SIG-M5 treated with dmso at 0.1 percent for 504 hours (cell line): ENCODE measurements at regions not wholly inside any gene's neighbourhood (a gene's known extent, or its start where the extent isn't known, plus 50 kb on each side); places are given as distances from the start of the nearest gene placed in this dataset.

Experiments used
- DNase-seq: peaks from one replicate; lab custom pipeline; 2025; ENCODE audit not compliant: unreplicated experiment; lab: John Stamatoyannopoulos, UW

GRCh38 chr18:55064073-55064472 is 104.8 kb upstream of the CCDC68 start:
- no peak for DNase-seq

DNA sequence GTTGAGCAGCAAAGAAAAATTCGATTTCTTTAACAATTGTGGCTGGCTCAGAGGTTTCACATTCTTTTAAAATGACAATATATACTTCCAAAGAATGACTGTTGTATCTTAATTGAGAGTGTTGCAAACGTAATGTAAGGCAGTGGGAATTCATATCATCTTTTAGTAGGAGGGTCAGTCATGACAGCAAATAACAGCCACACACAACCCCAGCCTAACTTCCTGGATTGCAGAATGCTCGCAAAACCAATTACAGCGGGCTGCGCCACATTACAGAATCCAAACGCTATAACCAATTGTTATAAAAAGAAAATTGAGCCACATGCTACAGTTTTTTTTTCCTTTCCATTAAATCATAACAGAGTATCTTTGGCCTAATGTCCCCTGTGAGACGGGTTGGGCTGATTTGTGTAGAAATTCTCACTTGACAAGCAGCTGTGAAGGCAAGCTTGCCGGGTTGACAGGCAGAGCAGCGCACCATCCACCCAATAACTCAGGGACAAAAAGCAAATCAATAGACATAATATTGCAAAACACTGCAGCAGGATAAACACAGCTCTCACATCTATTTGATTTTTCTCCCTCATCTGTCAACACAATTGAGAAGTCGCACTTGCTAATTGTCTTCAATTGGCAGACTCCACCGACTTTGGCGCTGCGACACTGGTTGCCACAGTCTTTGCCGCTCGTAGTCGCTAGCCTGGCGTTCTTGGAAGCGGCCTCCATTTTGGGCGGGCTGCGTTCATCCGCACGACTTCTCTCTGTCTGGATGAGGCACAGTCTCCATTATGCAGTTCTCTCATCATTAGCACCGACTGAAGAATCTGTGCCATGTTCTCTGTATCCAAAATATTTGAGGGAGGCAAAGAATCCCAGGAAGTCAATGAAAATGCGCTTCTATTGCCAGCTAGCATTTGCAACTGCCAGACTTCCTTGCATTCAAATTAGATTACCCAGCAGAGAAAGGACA is 95.0 kb upstream of the CCDC68 start:
- no peak for DNase-seq

- DNase-seq: no peak
Measured at GRCh38 chr18:55048892-55049291, 89.6 kb upstream of the CCDC68 start.

DNA sequence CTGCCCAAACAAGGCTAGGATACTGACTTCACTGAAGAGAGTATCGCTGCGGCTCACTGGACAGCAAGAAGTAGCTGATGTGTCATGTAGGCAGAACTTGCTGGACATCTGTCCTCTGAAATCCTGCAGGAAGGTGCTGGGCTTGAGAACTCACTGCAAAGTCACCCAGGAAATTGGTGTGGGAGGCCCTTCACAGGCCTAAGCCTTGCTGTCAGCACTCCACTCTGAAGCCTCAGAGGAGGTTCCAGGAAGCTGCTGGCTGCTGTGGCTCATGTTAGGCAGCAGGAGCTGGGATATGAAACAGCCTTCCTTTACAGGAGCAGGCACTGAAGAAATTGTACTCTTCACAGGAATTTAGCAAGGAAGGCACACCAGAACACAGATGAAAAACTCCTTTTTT is 88.3 kb upstream of the CCDC68 start:
- no peak for DNase-seq

DNA sequence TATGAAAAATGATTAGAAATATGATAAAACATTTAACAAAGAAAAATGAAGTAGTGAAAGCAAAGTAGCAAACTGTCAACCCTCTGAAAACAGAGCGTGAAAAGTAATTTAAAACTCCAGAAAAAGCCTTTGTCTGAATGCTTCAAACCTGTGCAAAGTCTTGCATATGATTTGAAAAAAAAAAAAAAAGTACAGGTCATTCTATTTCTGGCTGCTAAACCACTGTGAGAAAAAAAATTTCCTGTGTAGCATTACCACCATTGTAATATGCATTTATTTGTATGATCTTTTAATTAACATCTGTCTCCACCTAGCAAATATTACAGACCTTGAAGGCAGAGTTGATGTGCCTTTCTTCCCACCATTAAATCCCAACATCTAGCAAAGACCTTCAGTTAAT is 82.1 kb upstream of the CCDC68 start:
- DNase-seq: no peak

- no peak for DNase-seq
Measured at GRCh38 chr18:55038162-55038561, 78.9 kb upstream of the CCDC68 start.

DNA sequence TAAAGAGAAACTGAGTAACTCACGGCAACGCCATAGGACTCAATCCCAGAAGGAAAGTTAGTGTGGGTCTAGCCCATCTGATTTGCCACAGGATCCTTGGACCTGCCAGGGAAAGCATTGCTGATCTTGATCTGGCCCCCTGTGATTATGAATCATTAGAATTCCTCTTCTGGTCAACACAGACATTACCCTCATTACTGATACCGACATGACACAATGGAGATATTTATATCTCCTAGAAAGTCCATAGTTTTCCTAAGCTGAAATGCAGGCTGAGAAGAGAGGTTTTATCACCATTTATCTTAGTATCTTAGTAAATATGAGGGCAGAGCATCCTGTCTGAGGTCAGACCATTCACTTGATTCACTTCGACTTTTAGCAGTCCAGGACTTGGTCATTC is 75.5 kb upstream of the CCDC68 start:
- no peak for DNase-seq

DNA sequence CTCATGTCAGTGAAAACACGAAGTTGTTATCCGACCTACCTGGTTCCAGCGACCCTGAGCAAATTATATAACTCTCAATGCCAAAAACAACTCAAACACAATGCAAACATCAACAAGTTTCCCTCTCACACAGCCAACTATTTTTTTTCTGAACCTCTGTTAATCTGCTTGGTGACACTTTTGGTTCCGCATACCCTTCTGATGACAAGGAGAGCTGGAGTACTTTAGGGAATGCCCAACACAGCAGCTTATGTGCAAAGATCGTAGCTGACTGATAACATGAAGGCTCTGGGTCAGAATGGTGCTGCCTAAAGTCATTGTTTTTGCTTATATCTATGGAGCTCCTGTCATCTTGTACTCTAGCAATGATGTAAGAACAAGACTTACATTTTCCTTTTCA is 72.7 kb upstream of the CCDC68 start:
- DNase-seq: no peak

- no peak for DNase-seq
Measured at GRCh38 chr18:55031576-55031975, 72.3 kb upstream of the CCDC68 start.

- no peak for DNase-seq
Measured at GRCh38 chr18:55031164-55031563, 71.9 kb upstream of the CCDC68 start.

- no peak for DNase-seq
Measured at GRCh38 chr18:55024564-55024963, 65.3 kb upstream of the CCDC68 start.

DNA sequence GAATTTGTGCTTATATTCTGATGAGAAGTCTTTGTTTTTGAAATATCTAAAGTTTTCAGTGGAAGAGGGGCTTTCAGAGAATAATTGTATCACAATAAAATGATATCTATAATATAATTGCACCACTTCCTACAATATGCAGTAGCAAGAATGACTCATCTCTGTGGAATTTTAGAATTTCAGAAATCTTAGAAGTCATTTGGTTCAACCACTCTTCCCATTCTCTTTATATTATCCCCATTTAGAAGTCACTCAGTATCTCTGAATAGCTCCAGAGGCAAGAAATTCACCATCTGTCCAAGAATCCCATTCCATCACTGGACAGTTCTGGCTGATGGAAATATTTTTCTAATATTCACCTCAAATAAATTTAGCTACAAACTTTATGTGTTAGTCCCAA is 59.3 kb upstream of the CCDC68 start:
- DNase-seq: no peak

- DNase-seq: no peak
Measured at GRCh38 chr18:55014095-55014494, 54.8 kb upstream of the CCDC68 start.

GRCh38 chr18:55013685-55014084 is 54.4 kb upstream of the CCDC68 start:
- DNase-seq: no peak

GRCh38 chr18:55013086-55013485 is 53.8 kb upstream of the CCDC68 start:
- no peak for DNase-seq

DNA sequence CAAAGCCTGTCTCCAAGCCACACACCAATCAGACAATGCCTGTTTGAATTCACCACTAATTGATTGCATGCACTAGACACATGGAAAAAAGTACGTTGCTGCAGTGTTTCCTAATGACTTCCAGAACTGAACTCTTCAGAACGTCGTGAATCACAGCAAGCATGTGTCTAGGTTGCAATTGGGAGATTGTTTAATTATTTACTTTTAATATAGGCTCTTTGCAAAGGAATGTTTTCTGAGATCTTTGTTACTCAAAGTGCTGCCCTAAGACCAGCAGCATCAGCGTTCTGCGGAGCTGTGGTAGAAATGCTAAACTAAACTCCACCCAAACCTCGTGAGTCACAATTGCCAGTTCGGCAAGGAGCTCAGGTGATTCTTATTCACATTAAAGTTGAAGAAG is 52.7 kb upstream of the CCDC68 start:
- DNase-seq: no peak
